ENCODE measurements at regions not wholly inside any gene's neighbourhood (a gene's known extent, or its start where the extent isn't known, plus 50 kb on each side); places are given as distances from the start of the nearest gene placed in this dataset.
"Not testable (repeated sequence)": the region's sequence is repeated elsewhere in the genome, so short reads cannot be mapped to it uniquely, and the experiment has no call there.

- TF ChIP-seq POLR2A (IDR thresholded peaks at IDR 0.05; ENCODE audit: extremely low read depth, insufficient read length); CTCF (IDR thresholded peaks at IDR 0.05; ENCODE audit: low read depth, low read length); MYC (IDR thresholded peaks at IDR 0.05; ENCODE audit: low read depth, low read length): not testable (repeated sequence)
- TF ChIP-seq, protein P1, sequence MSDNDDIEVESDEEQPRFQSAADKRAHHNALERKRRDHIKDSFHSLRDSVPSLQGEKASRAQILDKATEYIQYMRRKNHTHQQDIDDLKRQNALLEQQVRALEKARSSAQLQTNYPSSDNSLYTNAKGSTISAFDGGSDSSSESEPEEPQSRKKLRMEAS (IDR thresholded peaks at IDR 0.05; ENCODE audit: low read depth, low read length): not testable (repeated sequence)
These were observed 912.4 kb downstream of the NAP1L3 start for GRCh38 chrX:92760963-92761362.
